DND-41 (cell line): ENCODE measurements at regions not wholly inside any gene's neighbourhood (a gene's known extent, or its start where the extent isn't known, plus 50 kb on each side); places are given as distances from the start of the nearest gene placed in this dataset.

Experiments
- ATAC-seq: fragments of 200-7000 bp; cut with Tn5 transposase; 3 replicates; pipeline ENCODE4 v1.9.1; 2021; ENCODE audit warnings: low read depth; ENCODE audit not compliant: insufficient read depth
- DNase-seq: peaks from one replicate; pipeline ENCODE4 v3.0.0-alpha.2; 2020
- H2AFZ ChIP-seq: 2 replicates; pipeline ENCODE4 v1.6.0; 2012; ENCODE audit warnings: low read depth, low read length
- H3K27ac ChIP-seq: 2 replicates; pipeline ENCODE4 v1.5.1; 2012; ENCODE audit warnings: low read length, inconsistent platforms
- H3K27me3 ChIP-seq: fragments of 200-600 bp; sonication (generic); 2 replicates; pipeline ENCODE4 v1.6.0; 2012; ENCODE audit warnings: low read length, mild to moderate bottlenecking, inconsistent platforms; ENCODE audit not compliant: insufficient read depth, poor library complexity
- H3K36me3 ChIP-seq: 2 replicates; pipeline ENCODE4 v1.5.1; 2012; ENCODE audit warnings: low read length, inconsistent platforms; ENCODE audit not compliant: insufficient read depth
- H3K4me1 ChIP-seq: 2 replicates; pipeline ENCODE4 v1.5.1; 2012; ENCODE audit warnings: mild to moderate bottlenecking, low read length; ENCODE audit not compliant: insufficient read depth
- H3K4me2 ChIP-seq: 2 replicates; pipeline ENCODE4 v1.6.0; 2012; ENCODE audit warnings: mild to moderate bottlenecking, moderate library complexity, low read length, inconsistent platforms; ENCODE audit not compliant: insufficient read depth
- H3K4me3 ChIP-seq, 2 experiments: fragments of 200-600 bp in 1 of 2; shearing (Covaris generic) in 1 of 2; 2 replicates each; pipeline ENCODE4 v1.5.1; 2012 to 2016; ENCODE audit warnings: inconsistent platforms in 2 of 2, low read length in 2 of 2, mild to moderate bottlenecking in 2 of 2, low read depth in 1 of 2, moderate library complexity in 1 of 2
- H3K79me2 ChIP-seq: 2 replicates; pipeline ENCODE4 v1.6.0; 2012; ENCODE audit warnings: low read length, inconsistent platforms; ENCODE audit not compliant: insufficient read depth
- H3K9ac ChIP-seq: 2 replicates; pipeline ENCODE4 v1.6.0; 2012; ENCODE audit warnings: low read depth, mild to moderate bottlenecking, inconsistent platforms, low read length, moderate library complexity
- H3K9me3 ChIP-seq: 2 replicates; pipeline ENCODE4 v1.5.1; 2012; ENCODE audit warnings: low read length, moderate library complexity, mild to moderate bottlenecking, inconsistent platforms; ENCODE audit not compliant: insufficient read depth, severe bottlenecking
- H4K20me1 ChIP-seq: 2 replicates; pipeline ENCODE4 v1.6.0; 2012; ENCODE audit warnings: low read length; ENCODE audit not compliant: insufficient read depth
- CTCF ChIP-seq: IDR thresholded peaks from 2 replicates; pipeline ENCODE4 v1.5.1; 2012; ENCODE audit warnings: borderline replicate concordance, low read length, moderate library complexity, mild to moderate bottlenecking; ENCODE audit not compliant: poor library complexity, severe bottlenecking; ENCODE audit errors: extremely low read depth
- EZH2 ChIP-seq: IDR thresholded peaks from 3 replicates; pipeline ENCODE4 v1.6.1; 2012; ENCODE audit warnings: borderline replicate concordance, low read depth, mild to moderate bottlenecking, moderate library complexity, low read length, inconsistent platforms; ENCODE audit not compliant: severe bottlenecking

DNA sequence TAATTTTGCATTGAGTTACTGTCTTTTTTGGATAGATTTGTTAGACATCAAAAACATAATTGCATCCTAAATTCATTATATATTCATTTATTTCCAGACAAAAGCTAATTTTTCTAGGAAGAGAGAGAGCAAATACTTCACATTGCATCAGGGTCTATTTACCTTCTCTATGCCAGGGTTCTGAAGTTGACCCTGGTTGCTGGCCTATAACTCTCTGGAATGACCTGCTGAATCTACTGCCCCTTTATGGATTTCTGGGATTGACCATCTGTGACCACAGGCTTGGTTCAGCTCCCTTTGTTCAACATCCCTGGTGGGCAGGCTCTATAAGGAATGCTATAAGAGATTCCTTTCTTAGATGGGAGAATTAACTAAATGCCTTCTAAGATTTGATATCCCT is 414.8 kb upstream of the STXBP6 start:
- no peak for TF ChIP-seq CTCF
- no peak overlapping the region for H3K4me3 ChIP-seq
- no peaks in the 10 kb centered on the region for H3K27me3 ChIP-seq
- no peaks in the 10 kb centered on the region for H3K36me3 ChIP-seq
- H3K9me3 ChIP-seq: no peaks in the 10 kb centered on the region
- DNase-seq: no peak
- no peak overlapping the region for H3K9ac ChIP-seq
- no peak overlapping the region for H2AFZ ChIP-seq
- H3K4me2 ChIP-seq: no peak overlapping the region
- H3K79me2 ChIP-seq: no peaks in the 10 kb centered on the region
- no peak overlapping the region for H3K27ac ChIP-seq
- H4K20me1 ChIP-seq: no peaks in the 10 kb centered on the region
- ATAC-seq: no peak
- no peaks in the 10 kb centered on the region for H3K4me1 ChIP-seq

GRCh38 chr14:25464078-25464477 is 414.1 kb upstream of the STXBP6 start:
- no peaks in the 10 kb centered on the region for H4K20me1 ChIP-seq
- ATAC-seq (no peak), DNase-seq (no peak)
- H3K4me2 ChIP-seq: no peak overlapping the region
- no peak overlapping the region for H3K27ac ChIP-seq
- H3K4me1 ChIP-seq: no peaks in the 10 kb centered on the region
- no peaks in the 10 kb centered on the region for H3K79me2 ChIP-seq
- no peak overlapping the region for H3K9ac ChIP-seq
- no peaks in the 10 kb centered on the region for H3K36me3 ChIP-seq
- H3K4me3 ChIP-seq: no peak overlapping the region
- no peak overlapping the region for H2AFZ ChIP-seq
- H3K9me3 ChIP-seq: no peaks in the 10 kb centered on the region
- no peak for TF ChIP-seq EZH2
- TF ChIP-seq CTCF: no peak
- H3K27me3 ChIP-seq: no peaks in the 10 kb centered on the region

- Histone ChIP-seq H3K27me3 (no peaks in the 10 kb centered on the region), H3K4me2 (no peak overlapping the region), H3K4me3 (no peak overlapping the region), H3K27ac (no peak overlapping the region), H2AFZ (no peak overlapping the region), H3K9ac (no peak overlapping the region), H3K4me1 (no peaks in the 10 kb centered on the region), H3K36me3 (no peaks in the 10 kb centered on the region), H3K9me3 (no peaks in the 10 kb centered on the region), H4K20me1 (no peaks in the 10 kb centered on the region), H3K79me2 (no peaks in the 10 kb centered on the region)
- DNase-seq: no peak
- no peak for ATAC-seq
- TF ChIP-seq CTCF: no peak
- TF ChIP-seq EZH2: no peak
Observed at GRCh38 chr14:25463480-25463879, 413.5 kb upstream of the STXBP6 start.

GRCh38 chr14:25461780-25462179 is 411.8 kb upstream of the STXBP6 start:
- no peaks in the 10 kb centered on the region for H3K27me3 ChIP-seq
- no peaks in the 10 kb centered on the region for H3K4me1 ChIP-seq
- no peak overlapping the region for H2AFZ ChIP-seq
- ATAC-seq: no peak
- TF ChIP-seq CTCF: no peak
- no peak for TF ChIP-seq EZH2
- no peaks in the 10 kb centered on the region for H4K20me1 ChIP-seq
- no peaks in the 10 kb centered on the region for H3K36me3 ChIP-seq
- H3K27ac ChIP-seq: no peak overlapping the region
- H3K4me3 ChIP-seq: no peak overlapping the region
- no peaks in the 10 kb centered on the region for H3K9me3 ChIP-seq
- no peak overlapping the region for H3K4me2 ChIP-seq
- no peak overlapping the region for H3K9ac ChIP-seq
- no peak for DNase-seq
- H3K79me2 ChIP-seq: no peaks in the 10 kb centered on the region
